Keratinocyte (primary cell): ENCODE measurements at regions not wholly inside any gene's neighbourhood (a gene's known extent, or its start where the extent isn't known, plus 50 kb on each side); places are given as distances from the start of the nearest gene placed in this dataset.

ENCODE experiments used
- DNase-seq: peaks from one replicate; pipeline ENCODE4 v3.0.0-alpha.2; 2011; ENCODE audit warnings: low read depth, missing footprints, low spot score
- FAIRE-seq: peaks from 2 replicates; lab custom pipeline; 2011; peaks lifted over from hg19 to GRCh38; lab: Jason Lieb, UNC
- H2AFZ ChIP-seq: 2 replicates; pipeline ENCODE4 v1.6.0; 2012; ENCODE audit warnings: low read length, control low read depth, inconsistent platforms; ENCODE audit not compliant: control insufficient read depth
- H3K27ac ChIP-seq: 2 replicates; pipeline ENCODE4 v1.5.1; 2011; ENCODE audit warnings: low read length; ENCODE audit not compliant: control insufficient read depth, insufficient read depth
- H3K27me3 ChIP-seq: 3 replicates; pipeline ENCODE4 v1.6.0; 2011; ENCODE audit warnings: low read length; ENCODE audit not compliant: control insufficient read depth, insufficient read depth; ENCODE audit errors: extremely low read depth
- H3K36me3 ChIP-seq, 2 experiments: 2 replicates in 1 of 2; 3 replicates in 1 of 2; pipeline ENCODE4 v1.5.1; 2011; ENCODE audit warnings: low read length in 2 of 2, mild to moderate bottlenecking in 1 of 2; ENCODE audit not compliant: control insufficient read depth in 2 of 2, insufficient read depth in 2 of 2; ENCODE audit errors: extremely low read depth in 1 of 2
- H3K4me1 ChIP-seq: 3 replicates; pipeline ENCODE4 v1.5.1; 2011; ENCODE audit warnings: low read length; ENCODE audit not compliant: control insufficient read depth, insufficient read depth; ENCODE audit errors: extremely low read depth
- H3K4me2 ChIP-seq: 3 replicates; pipeline ENCODE4 v1.6.0; 2011; ENCODE audit warnings: low read depth, low read length; ENCODE audit not compliant: control insufficient read depth, insufficient read depth; ENCODE audit errors: extremely low read depth
- H3K4me3 ChIP-seq, 3 experiments: fragments of 200-600 bp in 1 of 3; sonication (generic) in 1 of 3; 2 replicates in 2 of 3; 3 replicates in 1 of 3; pipeline ENCODE4 v1.5.1; 2011 to 2016; ENCODE audit warnings: low read length in 3 of 3, mild to moderate bottlenecking in 3 of 3, control low read depth in 2 of 3, inconsistent platforms in 1 of 3, low read depth in 1 of 3, mixed read lengths in 1 of 3, mixed run types in 1 of 3, moderate library complexity in 1 of 3; ENCODE audit not compliant: control insufficient read depth in 2 of 3, insufficient read depth in 2 of 3; ENCODE audit errors: extremely low read depth in 1 of 3
- H3K79me2 ChIP-seq: 2 replicates; pipeline ENCODE4 v1.6.0; 2012; ENCODE audit warnings: low read length; ENCODE audit not compliant: control insufficient read depth, insufficient read depth
- H3K9ac ChIP-seq: 3 replicates; pipeline ENCODE4 v1.6.0; 2011; ENCODE audit warnings: low read length; ENCODE audit not compliant: control insufficient read depth, insufficient read depth; ENCODE audit errors: extremely low read depth
- H3K9me1 ChIP-seq: 3 replicates; pipeline ENCODE4 v1.6.0; 2011; ENCODE audit warnings: low read length; ENCODE audit not compliant: control insufficient read depth, insufficient read depth; ENCODE audit errors: extremely low read depth
- H3K9me3 ChIP-seq: 2 replicates; pipeline ENCODE4 v1.5.1; 2012; ENCODE audit warnings: low read depth, low read length; ENCODE audit not compliant: control insufficient read depth
- H4K20me1 ChIP-seq: 3 replicates; pipeline ENCODE4 v1.6.0; 2011; ENCODE audit warnings: low read length; ENCODE audit not compliant: control insufficient read depth, insufficient read depth; ENCODE audit errors: extremely low read depth
- CTCF ChIP-seq, 3 experiments: IDR thresholded peaks in 1 of 3; conservative IDR thresholded peaks in 1 of 3; optimal IDR thresholded peaks in 1 of 3; 2 replicates in 2 of 3; 3 replicates in 1 of 3; pipeline versions ENCODE3 to v1.5.1; 2011; ENCODE audit warnings: low read length in 3 of 3, mild to moderate bottlenecking in 3 of 3, moderate library complexity in 2 of 3, control low read depth in 1 of 3, inconsistent platforms in 1 of 3; ENCODE audit not compliant: insufficient read depth in 2 of 3; ENCODE audit errors: extremely low read depth in 1 of 3
- EZH2 ChIP-seq: IDR thresholded peaks from one replicate; pipeline ENCODE4 v1.6.1; 2012; ENCODE audit warnings: inconsistent platforms, mild to moderate bottlenecking, low read length, moderate library complexity
- dilution Hi-C: fragments of 300-500 bp; cut with MboI; formaldehyde crosslinking; loops from one replicate; pipeline ENCODE4 v1.7.0; 2020; ENCODE audit warnings: low sequenced_read_pairs; ENCODE audit not compliant: extremely low pct_ligation_motif_present

GRCh38 chr16:17777408-17777863 lies 306.7 kb upstream of the XYLT1 start:
- Histone ChIP-seq H3K9me1 (no peaks in the 10 kb centered on the region), H3K4me1 (peaks cover 9% of the 10 kb centered on the region), H3K27me3 (no peaks in the 10 kb centered on the region), H3K36me3 (no peaks in the 10 kb centered on the region), H3K9ac (no peak overlapping the region), H4K20me1 (no peaks in the 10 kb centered on the region), H3K4me2 (no peak overlapping the region), H3K27ac (no peak overlapping the region), H3K79me2 (no peaks in the 10 kb centered on the region), H3K4me3 (no peak overlapping the region), H2AFZ (no peak overlapping the region), H3K9me3 (no peaks in the 10 kb centered on the region)
- TF ChIP-seq EZH2 (no peak), CTCF (optimal IDR thresholded peaks at IDR 0.05 in 1 of 3, IDR thresholded peaks at IDR 0.05 in 1 of 3, conservative IDR thresholded peaks at IDR 0.05 in 1 of 3; ENCODE audit: extremely low read depth in 1 of 3, insufficient read depth in 2 of 3, low read length in 3 of 3) (no peak)
- FAIRE-seq, result no peak
- no peak for DNase-seq
- dilution Hi-C loops, result no loop called here

GRCh38 chr16:17776888-17777287 lies 306.1 kb upstream of the XYLT1 start:
- Histone ChIP-seq H3K9me3 (no peaks in the 10 kb centered on the region), H3K4me1 (peaks cover 9% of the 10 kb centered on the region), H4K20me1 (no peaks in the 10 kb centered on the region), H3K4me3 (no peak overlapping the region), H3K9me1 (no peaks in the 10 kb centered on the region), H3K36me3 (no peaks in the 10 kb centered on the region), H3K79me2 (no peaks in the 10 kb centered on the region), H3K27ac (no peak overlapping the region), H2AFZ (no peak overlapping the region), H3K9ac (no peak overlapping the region), H3K4me2 (no peak overlapping the region), H3K27me3 (no peaks in the 10 kb centered on the region)
- no peak for TF ChIP-seq EZH2
- TF ChIP-seq CTCF (optimal IDR thresholded peaks at IDR 0.05 in 1 of 3, IDR thresholded peaks at IDR 0.05 in 1 of 3, conservative IDR thresholded peaks at IDR 0.05 in 1 of 3; ENCODE audit: extremely low read depth in 1 of 3, insufficient read depth in 2 of 3, low read length in 3 of 3), result no peak
- dilution Hi-C loops, result no loop called here
- FAIRE-seq (no peak), DNase-seq (no peak)
